ENCODE measurements at regions not wholly inside any gene's neighbourhood (a gene's known extent, or its start where the extent isn't known, plus 50 kb on each side); places are given as distances from the start of the nearest gene placed in this dataset.

DNA sequence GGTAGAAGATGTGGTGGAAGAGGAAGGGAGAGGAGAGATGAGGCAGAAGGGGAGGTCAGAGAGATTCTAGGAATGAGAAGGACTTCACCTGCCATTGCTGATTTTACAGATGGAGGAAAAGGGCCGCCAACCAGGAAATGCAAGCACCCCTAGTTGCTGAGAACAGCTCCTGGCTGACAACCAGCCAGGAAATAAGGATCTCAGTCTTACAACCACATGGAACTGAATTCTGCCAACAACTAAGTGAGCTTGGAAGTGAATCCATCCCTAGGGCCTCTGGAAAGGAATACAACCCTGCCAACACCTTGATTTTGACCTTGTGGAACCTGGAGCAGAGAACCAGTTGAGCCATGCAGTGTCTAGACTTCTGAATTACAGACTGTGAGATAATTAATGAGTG is 86.6 kb downstream of the EDEM1 start:
- H3K27ac ChIP-seq (ENCODE audit: low read length): no peak overlapping the region
- H3K79me2 ChIP-seq (ENCODE audit: insufficient read depth, low read length): no peaks in the 10 kb centered on the region
- ATAC-seq (ENCODE audit: insufficient read depth, low read depth) (no peak), DNase-seq (no peak)
- H3K36me3 ChIP-seq (ENCODE audit: insufficient read depth, low read length): no peaks in the 10 kb centered on the region
- no peaks in the 10 kb centered on the region for H3K4me1 ChIP-seq (ENCODE audit: insufficient read depth, low read length)
- H3K9me3 ChIP-seq (ENCODE audit: insufficient read depth, low read length, severe bottlenecking): no peaks in the 10 kb centered on the region
- H4K20me1 ChIP-seq (ENCODE audit: insufficient read depth, low read length): no peaks in the 10 kb centered on the region
- TF ChIP-seq, protein P1, sequence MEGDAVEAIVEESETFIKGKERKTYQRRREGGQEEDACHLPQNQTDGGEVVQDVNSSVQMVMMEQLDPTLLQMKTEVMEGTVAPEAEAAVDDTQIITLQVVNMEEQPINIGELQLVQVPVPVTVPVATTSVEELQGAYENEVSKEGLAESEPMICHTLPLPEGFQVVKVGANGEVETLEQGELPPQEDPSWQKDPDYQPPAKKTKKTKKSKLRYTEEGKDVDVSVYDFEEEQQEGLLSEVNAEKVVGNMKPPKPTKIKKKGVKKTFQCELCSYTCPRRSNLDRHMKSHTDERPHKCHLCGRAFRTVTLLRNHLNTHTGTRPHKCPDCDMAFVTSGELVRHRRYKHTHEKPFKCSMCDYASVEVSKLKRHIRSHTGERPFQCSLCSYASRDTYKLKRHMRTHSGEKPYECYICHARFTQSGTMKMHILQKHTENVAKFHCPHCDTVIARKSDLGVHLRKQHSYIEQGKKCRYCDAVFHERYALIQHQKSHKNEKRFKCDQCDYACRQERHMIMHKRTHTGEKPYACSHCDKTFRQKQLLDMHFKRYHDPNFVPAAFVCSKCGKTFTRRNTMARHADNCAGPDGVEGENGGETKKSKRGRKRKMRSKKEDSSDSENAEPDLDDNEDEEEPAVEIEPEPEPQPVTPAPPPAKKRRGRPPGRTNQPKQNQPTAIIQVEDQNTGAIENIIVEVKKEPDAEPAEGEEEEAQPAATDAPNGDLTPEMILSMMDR (IDR thresholded peaks at IDR 0.05; ENCODE audit: borderline replicate concordance, extremely low read depth, low read length, poor library complexity, severe bottlenecking): no peak
- no peak for TF ChIP-seq EZH2 (IDR thresholded peaks at IDR 0.05; ENCODE audit: borderline replicate concordance, low read depth, low read length, severe bottlenecking)
- no peak overlapping the region for H3K4me2 ChIP-seq (ENCODE audit: insufficient read depth, low read length)
- H2AFZ ChIP-seq (ENCODE audit: low read depth, low read length): no peak overlapping the region
- no peak overlapping the region for H3K9ac ChIP-seq (ENCODE audit: low read depth, low read length)
- H3K4me3 ChIP-seq (ENCODE audit: low read depth in 1 of 2, low read length in 2 of 2): no peak overlapping the region
- peaks cover 5% of the 10 kb centered on the region for H3K27me3 ChIP-seq (ENCODE audit: insufficient read depth, low read length, poor library complexity)

DNA sequence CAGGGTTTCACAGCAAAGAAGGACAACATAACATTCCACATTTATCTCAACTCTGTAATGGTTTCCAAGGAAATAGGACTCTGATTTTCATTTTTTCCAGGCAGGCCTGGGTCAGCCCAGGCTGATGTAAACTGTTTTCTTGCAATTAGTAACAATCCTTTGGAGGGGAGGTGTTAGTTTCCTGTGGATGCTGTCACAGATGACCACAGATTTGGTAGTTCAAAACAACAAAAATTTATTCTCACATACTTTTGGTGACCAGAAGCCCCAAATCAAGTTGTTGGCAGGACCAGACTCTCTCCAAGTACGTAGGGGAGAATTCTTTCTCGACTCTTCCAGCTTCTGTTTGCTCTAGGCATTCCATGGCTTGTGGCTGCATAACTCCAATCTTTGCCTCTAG is 88.0 kb downstream of the EDEM1 start:
- Histone ChIP-seq H3K4me1 (ENCODE audit: insufficient read depth, low read length) (no peaks in the 10 kb centered on the region), H4K20me1 (ENCODE audit: insufficient read depth, low read length) (no peaks in the 10 kb centered on the region), H3K4me3 (ENCODE audit: low read depth in 1 of 2, low read length in 2 of 2) (no peak overlapping the region), H3K27ac (ENCODE audit: low read length) (no peak overlapping the region), H3K79me2 (ENCODE audit: insufficient read depth, low read length) (no peaks in the 10 kb centered on the region), H2AFZ (ENCODE audit: low read depth, low read length) (no peak overlapping the region), H3K9ac (ENCODE audit: low read depth, low read length) (no peak overlapping the region), H3K36me3 (ENCODE audit: insufficient read depth, low read length) (no peaks in the 10 kb centered on the region), H3K4me2 (ENCODE audit: insufficient read depth, low read length) (no peak overlapping the region), H3K27me3 (ENCODE audit: insufficient read depth, low read length, poor library complexity) (peaks cover 5% of the 10 kb centered on the region), H3K9me3 (ENCODE audit: insufficient read depth, low read length, severe bottlenecking) (no peaks in the 10 kb centered on the region)
- TF ChIP-seq, protein P1 (IDR thresholded peaks at IDR 0.05; ENCODE audit: borderline replicate concordance, extremely low read depth, low read length, poor library complexity, severe bottlenecking): no peak
- TF ChIP-seq EZH2 (IDR thresholded peaks at IDR 0.05; ENCODE audit: borderline replicate concordance, low read depth, low read length, severe bottlenecking): no peak
- no peak for DNase-seq
- no peak for ATAC-seq (ENCODE audit: insufficient read depth, low read depth)

DNA sequence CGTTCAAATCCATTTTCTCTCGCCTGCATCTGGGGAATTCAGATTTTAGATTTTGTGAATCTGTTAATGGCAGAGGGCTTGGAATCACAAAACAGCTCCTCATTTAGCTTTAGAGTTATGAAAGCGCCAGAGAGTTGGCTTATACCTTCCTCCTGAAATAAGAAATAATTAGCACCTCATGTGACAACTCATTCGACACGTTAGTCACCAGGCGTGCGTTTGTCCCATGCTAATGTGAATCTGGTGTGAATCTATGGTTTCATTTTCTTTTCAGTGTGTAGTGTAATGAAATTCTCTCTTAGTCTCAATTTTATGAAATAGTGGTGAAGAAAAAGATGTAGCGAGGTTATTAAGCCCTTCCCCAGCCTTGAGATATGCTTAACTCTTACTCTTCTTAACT is 89.4 kb downstream of the EDEM1 start:
- Histone ChIP-seq H3K4me3 (ENCODE audit: low read depth in 1 of 2, low read length in 2 of 2) (no peak overlapping the region), H3K9me3 (ENCODE audit: insufficient read depth, low read length, severe bottlenecking) (no peaks in the 10 kb centered on the region), H3K36me3 (ENCODE audit: insufficient read depth, low read length) (no peaks in the 10 kb centered on the region), H3K9ac (ENCODE audit: low read depth, low read length) (no peak overlapping the region), H3K4me2 (ENCODE audit: insufficient read depth, low read length) (no peak overlapping the region), H3K27ac (ENCODE audit: low read length) (no peak overlapping the region), H4K20me1 (ENCODE audit: insufficient read depth, low read length) (no peaks in the 10 kb centered on the region), H2AFZ (ENCODE audit: low read depth, low read length) (no peak overlapping the region), H3K27me3 (ENCODE audit: insufficient read depth, low read length, poor library complexity) (peaks cover 5% of the 10 kb centered on the region), H3K4me1 (ENCODE audit: insufficient read depth, low read length) (no peaks in the 10 kb centered on the region), H3K79me2 (ENCODE audit: insufficient read depth, low read length) (no peaks in the 10 kb centered on the region)
- DNase-seq (no peak), ATAC-seq (ENCODE audit: insufficient read depth, low read depth) (no peak)
- TF ChIP-seq, protein P1 (IDR thresholded peaks at IDR 0.05; ENCODE audit: borderline replicate concordance, extremely low read depth, low read length, poor library complexity, severe bottlenecking): no peak
- TF ChIP-seq EZH2 (IDR thresholded peaks at IDR 0.05; ENCODE audit: borderline replicate concordance, low read depth, low read length, severe bottlenecking): no peak

Measured in DND-41 (cell line).